ENCODE measurements at regions not wholly inside any gene's neighbourhood (a gene's known extent, or its start where the extent isn't known, plus 50 kb on each side); places are given as distances from the start of the nearest gene placed in this dataset.

DNA sequence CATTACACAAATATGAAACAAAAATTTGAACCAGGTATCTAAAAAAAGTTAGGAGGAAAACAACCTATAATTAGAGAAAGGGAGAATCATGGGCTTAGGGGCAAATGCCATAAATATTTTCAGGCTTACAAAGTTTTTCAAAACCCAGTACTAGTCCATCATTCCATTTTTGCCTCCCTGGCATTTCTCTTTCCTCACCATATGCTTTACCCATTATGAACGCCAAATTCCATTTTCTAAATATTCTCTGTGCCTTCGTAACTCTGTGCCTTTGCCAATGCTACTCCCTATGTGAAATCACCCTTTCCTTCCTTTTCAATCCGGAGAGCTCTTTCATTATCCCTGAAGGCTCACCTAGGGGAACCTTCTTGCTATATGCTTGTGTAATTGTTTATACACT lies 434.1 kb downstream of the ZSWIM6 start:
- Histone ChIP-seq H3K27me3 (no peaks in the 10 kb centered on the region), H3K9me3 (peaks cover 0 to 12% (median 3%) of the 10 kb centered on the region in 3 donors), H3K4me3 (no peak overlapping the region), H3K4me1 (peaks cover 0 to 4% (median 0%) of the 10 kb centered on the region in 4 donors), H3K36me3 (no peaks in the 10 kb centered on the region), H3K27ac (no peak overlapping the region)
- intact Hi-C loops (cut with DNase I; ENCODE audit: low total_unique reads), result no loop called here
- TF ChIP-seq, protein P1, sequence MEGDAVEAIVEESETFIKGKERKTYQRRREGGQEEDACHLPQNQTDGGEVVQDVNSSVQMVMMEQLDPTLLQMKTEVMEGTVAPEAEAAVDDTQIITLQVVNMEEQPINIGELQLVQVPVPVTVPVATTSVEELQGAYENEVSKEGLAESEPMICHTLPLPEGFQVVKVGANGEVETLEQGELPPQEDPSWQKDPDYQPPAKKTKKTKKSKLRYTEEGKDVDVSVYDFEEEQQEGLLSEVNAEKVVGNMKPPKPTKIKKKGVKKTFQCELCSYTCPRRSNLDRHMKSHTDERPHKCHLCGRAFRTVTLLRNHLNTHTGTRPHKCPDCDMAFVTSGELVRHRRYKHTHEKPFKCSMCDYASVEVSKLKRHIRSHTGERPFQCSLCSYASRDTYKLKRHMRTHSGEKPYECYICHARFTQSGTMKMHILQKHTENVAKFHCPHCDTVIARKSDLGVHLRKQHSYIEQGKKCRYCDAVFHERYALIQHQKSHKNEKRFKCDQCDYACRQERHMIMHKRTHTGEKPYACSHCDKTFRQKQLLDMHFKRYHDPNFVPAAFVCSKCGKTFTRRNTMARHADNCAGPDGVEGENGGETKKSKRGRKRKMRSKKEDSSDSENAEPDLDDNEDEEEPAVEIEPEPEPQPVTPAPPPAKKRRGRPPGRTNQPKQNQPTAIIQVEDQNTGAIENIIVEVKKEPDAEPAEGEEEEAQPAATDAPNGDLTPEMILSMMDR (IDR thresholded peaks at IDR 0.05), result no peak
- no peak for DNase-seq

GRCh38 chr5:61767231-61768080 lies 435.4 kb downstream of the ZSWIM6 start:
- TF ChIP-seq, protein P1 (IDR thresholded peaks at IDR 0.05), result no peak
- Histone ChIP-seq H3K4me1 (peaks cover 0 to 4% (median 0%) of the 10 kb centered on the region in 4 donors), H3K36me3 (no peaks in the 10 kb centered on the region), H3K27ac (no peak overlapping the region), H3K9me3 (peaks cover 0 to 6% (median 3%) of the 10 kb centered on the region in 3 donors), H3K27me3 (peaks cover 0 to 4% of the 10 kb centered on the region in 2 donors), H3K4me3 (no peak overlapping the region)
- intact Hi-C loops (cut with DNase I; ENCODE audit: low total_unique reads), result no loop called here
- no peak for DNase-seq

GRCh38 chr5:61768692-61769281 lies 436.7 kb downstream of the ZSWIM6 start:
- TF ChIP-seq, protein P1 (IDR thresholded peaks at IDR 0.05), result no peak
- peaks cover 0 to 4% (median 0%) of the 10 kb centered on the region in 4 donors for H3K4me1 ChIP-seq
- H3K9me3 ChIP-seq, result no peaks in the 10 kb centered on the region
- intact Hi-C loops (cut with DNase I; ENCODE audit: low total_unique reads), result no loop called here
- H3K27ac ChIP-seq, result no peak overlapping the region
- H3K27me3 ChIP-seq, result peaks cover 0 to 4% of the 10 kb centered on the region in 2 donors
- DNase-seq, result no peak
- H3K36me3 ChIP-seq, result no peaks in the 10 kb centered on the region
- H3K4me3 ChIP-seq, result no peak overlapping the region

DNA sequence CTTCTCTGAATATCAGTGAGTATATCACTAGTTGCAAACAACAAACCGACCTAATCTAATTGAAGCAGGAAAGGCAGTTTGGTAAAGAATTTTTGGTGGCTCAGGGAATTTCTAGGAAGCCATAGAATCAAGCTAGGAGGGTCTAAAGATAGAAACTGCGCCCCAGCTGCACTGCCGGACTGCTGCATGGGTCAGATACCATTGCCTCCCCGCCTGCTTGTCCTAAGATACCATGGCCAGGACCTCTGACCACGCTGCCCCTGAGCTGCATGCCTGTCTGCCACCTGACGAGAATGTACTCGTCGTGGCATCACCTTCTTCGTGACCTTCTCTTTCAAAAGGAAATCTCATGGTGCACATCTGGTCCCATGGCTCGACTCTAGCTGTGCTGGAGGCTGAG lies 439.0 kb downstream of the ZSWIM6 start:
- no peaks in the 10 kb centered on the region for H3K36me3 ChIP-seq
- no peak overlapping the region for H3K4me3 ChIP-seq
- TF ChIP-seq, protein P1 (IDR thresholded peaks at IDR 0.05), result no peak
- H3K9me3 ChIP-seq, result no peaks in the 10 kb centered on the region
- H3K27ac ChIP-seq, result no peak overlapping the region
- peaks cover 0 to 4% of the 10 kb centered on the region in 2 donors for H3K27me3 ChIP-seq
- peaks cover 0 to 4% (median 0%) of the 10 kb centered on the region in 4 donors for H3K4me1 ChIP-seq
- no peak for DNase-seq
- intact Hi-C loops (cut with DNase I; ENCODE audit: low total_unique reads), result no loop called here

GRCh38 chr5:61771808-61772207 lies 439.8 kb downstream of the ZSWIM6 start:
- Histone ChIP-seq H3K27me3 (peaks cover 0 to 4% of the 10 kb centered on the region in 2 donors), H3K36me3 (no peaks in the 10 kb centered on the region), H3K4me1 (peaks cover 0 to 4% (median 0%) of the 10 kb centered on the region in 4 donors), H3K9me3 (no peaks in the 10 kb centered on the region), H3K27ac (no peak overlapping the region), H3K4me3 (no peak overlapping the region)
- no peak for DNase-seq
- intact Hi-C loops (cut with DNase I; ENCODE audit: low total_unique reads), result no loop called here
- TF ChIP-seq, protein P1 (IDR thresholded peaks at IDR 0.05), result no peak
